Suppressor macrophage treated with lipopolysaccharide for 4 hours (primary cell): ENCODE measurements at regions not wholly inside any gene's neighbourhood (a gene's known extent, or its start where the extent isn't known, plus 50 kb on each side); places are given as distances from the start of the nearest gene placed in this dataset.

Experiments
- DNase-seq: peaks from one replicate; pipeline ENCODE4 v3.0.0-alpha.2; 2020

DNA sequence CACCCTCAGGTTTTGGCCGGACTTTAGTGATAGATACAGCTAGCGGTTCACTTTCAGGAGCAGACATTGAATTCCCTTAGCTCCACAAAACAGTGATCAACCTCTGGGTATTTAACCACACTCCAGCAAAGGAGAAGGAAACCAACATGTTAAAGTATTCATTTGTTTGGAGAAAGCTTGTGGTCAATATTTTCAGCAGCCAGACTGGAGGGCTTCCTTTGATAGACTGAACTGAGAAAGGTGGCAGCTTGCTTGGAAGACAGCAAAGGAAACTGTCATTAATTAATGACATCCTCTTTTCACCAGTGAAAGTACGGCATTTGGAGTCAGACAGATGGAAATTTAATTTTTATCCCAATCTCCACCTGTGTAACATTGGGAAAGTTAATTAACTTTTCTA lies 289.1 kb upstream of the CLNK start:
- no peak for DNase-seq

DNA sequence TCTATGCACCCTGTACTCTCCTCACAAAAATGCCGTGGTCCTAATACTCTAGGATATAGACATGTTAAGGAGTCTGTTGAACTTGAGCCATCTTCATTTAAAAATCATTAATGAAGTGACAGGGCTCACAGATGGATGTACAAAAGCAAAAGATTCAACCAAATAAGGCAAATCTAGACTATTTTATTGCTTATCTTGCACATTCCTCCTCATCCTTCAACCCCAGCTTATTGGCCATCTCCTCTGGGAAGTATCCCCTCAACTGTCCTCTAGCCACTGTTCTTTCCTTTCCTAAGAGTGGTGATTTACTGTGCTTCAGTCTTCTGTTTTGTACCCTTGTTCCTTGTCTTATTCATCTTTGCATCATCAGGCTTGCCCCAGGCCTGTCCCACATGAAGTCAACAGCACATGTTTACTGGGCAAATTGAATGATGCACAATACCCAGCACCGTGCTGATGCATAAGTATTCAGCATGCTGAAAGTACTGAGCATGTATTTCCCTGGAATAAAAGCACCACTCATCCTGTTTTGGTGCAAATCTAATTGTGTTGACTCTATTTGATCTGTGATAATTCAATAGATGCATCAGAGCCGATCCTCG lies 287.3 kb upstream of the CLNK start:
- DNase-seq = peak; percentile 19

DNA sequence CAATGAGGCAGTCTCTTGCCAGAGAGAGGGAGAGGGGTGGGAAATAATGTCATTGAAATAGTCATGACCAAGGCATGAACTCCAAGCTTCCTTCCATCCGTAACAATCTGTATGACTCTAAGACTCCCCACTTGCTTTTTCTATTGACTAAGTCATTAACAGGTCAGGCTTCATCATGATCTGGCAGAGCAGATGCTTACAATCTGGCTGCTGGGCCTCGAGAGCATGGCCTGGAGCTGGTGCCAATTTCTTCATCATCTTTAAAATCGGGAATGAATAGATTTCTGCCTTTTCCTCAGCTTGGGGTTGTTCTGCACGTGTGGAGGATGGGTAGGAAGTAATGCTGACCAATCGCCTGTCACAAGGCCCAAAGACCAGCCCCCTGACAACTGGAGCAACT lies 280.6 kb upstream of the CLNK start:
- no peak for DNase-seq

DNA sequence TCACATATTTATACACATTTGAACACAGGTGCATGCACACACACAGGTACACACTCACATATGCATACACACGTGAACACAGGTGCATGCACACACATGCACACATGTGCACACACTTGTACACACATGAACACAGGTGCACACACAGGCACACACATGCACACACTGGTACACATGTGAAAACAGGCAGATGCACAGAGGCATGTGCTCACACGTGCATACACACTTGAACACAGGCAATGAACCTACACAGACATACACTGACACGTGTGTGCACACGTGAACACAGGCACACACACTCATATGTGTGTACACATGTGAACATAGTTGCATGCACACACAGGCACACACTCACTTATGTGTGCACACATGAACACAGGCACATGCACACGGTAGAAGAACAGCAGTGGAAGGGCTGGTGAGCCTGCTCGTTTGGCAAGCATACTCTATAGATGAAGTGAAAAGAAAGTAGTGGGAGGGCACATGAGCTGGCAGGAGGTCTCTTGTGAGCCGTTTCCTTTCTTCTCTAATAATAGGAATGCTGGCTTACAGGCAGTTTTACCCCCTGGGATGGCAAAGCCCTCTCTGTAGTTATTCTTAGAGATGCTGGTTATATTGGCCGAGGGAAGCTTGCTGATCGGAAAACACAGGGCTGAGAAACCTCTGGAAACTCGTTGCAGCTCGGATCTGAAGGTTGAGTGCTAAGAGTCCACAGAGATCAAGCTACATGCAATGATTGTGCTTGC lies 279.6 kb upstream of the CLNK start:
- DNase-seq = no peak

DNA sequence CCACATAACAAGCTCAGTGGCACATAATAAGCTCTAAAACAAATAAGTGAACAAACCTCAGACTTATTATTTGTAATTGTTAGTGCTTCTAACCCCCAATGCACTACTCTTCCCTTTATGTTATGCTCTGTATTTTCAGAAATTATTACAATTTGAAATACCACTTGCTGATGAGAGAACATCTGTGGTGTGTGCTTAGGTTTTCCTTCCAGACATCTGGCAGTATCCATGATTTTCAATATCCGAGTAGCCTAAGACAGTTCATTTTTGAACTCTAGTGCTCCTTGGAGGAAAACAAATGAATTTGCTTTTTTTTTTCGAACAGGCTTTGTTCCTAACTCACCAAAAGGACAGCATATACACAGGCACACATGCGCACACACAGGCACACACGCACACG lies 278.7 kb upstream of the CLNK start:
- DNase-seq = no peak

DNA sequence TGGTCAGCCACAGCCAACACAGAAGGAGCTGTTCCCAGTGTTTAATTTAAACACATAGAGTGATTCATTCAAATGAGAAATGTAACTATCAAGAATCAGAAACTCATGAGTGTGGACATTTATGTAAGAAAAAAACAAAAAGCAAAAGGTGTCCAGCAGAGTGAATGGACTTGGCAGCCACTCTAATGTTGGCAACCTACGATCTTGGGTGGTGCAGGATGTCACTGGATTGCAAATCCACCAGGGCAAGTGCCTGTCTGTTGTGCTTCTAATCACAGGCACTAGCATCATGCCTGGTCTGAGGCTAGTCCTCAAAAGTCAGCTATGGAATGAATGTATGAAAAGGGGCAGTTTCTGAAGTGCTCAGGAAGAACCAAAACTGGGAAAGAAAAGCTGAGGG lies 277.7 kb upstream of the CLNK start:
- DNase-seq = no peak

DNA sequence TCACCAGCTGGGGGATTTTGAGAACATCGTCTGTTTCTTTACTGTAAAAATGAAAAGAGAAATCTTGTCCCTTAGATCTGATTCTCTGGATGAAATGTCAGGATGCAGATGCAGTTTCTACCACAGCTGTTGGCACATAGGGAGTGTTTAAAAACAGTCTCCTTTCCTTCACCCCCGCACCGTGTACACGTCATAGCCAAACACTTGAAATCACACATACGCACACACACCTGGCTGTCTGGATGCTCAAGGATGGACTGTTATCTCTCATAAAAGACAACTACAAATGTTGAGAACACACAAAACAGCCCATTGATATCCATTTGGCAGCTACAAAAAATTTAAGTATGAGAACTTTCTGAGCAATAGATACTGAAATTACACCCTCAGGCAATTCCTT lies 275.8 kb upstream of the CLNK start:
- no peak for DNase-seq

DNA sequence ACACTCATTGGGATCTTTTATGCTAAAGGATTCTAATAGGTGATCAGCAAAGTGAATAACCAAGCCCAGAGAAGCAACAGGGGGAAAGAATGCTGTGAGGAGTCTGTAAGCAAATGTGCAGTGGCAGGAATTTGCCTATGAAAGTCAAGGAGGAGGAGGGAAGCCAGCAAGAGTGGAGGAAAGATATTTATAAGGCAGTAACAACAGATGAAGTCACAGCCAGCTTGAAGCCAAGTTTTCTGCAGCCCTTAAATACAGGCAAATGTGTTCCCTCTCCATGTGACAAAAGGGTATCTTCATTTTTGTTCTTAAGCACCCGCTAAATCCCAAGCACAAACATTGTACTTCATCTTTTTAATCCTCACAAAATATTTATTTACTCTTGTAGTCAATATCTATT lies 275.0 kb upstream of the CLNK start:
- DNase-seq = no peak

DNA sequence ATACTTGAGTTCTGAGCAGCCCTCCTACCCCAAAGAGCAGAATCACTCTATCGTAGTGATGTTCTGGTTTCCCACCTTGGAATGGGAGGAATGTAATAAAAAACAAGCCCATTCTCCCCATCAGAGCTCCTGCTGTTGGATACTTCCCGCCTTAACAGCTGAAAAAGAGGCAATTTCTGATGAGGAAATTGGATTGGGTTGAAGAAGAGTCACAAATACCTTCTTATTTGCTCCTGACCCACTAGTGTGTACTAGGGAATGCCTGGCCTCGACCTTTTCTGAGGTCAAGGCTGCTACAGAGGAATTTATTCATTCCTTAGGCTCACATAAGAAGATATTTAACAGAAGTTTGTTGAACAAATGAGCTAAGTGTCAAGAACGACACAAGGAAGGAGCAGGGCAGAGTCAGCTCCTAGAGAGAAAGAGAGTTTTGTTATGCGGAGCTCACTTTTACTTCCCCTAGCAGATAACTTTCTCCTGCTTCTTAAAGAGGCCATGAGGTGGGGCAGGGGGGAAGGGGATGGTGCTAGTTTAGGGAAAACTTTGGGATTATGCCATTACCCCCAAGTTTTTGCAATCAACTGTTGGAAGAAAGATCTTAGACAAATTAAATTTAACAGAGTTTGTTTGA lies 273.8 kb upstream of the CLNK start:
- no peak for DNase-seq

DNA sequence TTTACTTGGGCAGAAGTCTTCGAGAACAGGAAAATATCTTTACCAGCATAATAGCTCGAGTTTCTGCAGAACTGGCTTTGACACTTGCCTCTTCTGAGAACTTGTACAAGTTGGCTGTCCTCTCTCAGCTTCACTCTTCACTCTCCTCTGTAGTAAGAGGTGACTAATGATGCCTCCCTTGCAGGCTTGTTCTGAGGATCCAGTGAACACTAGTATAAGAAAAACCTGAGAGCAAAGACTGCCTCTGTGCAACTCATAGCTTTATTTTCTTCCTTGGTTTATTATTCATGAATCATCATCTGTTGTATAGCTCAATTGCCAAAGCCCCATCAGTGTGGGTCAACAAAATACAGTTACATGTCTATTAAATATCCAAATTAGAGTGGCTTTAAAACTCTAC lies 266.7 kb upstream of the CLNK start:
- no peak for DNase-seq

DNA sequence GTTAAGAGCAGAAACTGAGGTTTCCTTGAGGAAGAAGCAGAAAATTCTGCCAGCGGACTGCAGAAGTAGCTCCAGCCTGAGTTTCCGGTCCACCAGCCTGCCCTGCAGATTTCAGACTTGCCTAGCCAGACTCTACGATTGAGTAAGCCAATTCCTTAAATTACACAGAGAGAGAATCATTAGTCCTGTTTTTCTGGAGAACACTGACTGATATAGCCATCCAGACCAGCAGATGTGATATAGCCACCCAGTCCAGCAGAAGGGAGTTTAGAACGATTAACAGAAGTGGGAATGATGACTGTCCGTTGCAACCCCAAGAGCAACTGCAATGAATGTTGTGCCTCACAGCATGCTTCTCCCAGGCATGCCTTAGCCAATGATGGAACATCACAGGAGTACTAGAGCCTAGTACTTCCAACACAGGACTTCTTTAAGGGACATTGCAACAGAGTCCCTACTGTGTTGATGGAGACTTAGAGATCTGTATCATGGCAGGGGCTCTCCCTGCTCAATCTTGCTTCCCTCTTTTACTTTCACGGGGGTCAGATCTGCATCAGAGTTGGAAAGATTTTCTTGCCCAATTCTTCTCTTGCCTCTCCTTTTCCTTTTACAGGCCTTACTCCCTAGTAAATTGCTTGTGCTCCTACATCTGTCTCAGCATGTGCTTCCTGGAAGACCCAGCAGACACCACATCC lies 264.6 kb upstream of the CLNK start:
- DNase-seq = peak; percentile 38

DNA sequence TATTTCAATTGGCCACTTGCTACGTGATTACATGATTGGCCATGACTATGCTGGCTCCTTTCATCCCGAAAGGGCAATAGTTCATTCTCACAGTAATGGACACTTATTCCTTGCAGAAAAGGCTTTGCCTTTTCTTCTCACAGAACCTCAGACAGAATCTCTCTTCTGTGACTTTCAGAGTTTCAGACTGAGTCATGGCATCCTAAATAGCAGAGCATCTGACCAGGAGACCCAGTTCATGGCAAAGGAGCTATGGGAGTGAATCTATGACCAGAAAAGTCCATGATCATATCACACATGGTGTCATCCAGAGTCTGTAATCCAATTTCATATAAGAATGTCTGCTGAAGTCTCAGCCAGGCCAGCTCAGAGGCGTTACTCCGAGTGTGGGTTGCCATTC lies 263.3 kb upstream of the CLNK start:
- DNase-seq = no peak

DNA sequence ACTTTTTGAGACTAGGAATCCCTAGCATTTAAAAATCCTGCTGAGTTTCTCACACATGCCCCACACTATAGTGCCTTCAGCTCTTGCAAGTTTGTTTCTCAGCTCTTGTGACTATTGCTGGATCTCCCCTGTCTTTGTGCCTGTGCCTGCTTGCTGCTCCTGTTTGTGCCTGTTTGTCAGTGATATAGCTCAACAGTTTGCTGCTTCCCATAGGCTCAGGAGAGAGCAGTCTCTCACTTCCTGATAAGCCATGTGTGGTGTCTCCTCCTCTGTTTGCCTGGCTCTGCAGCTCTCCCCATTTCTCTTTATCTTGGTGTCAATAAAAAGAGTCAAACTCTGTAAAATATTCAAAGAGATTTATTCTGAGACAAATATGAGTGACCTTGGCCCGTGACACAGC lies 259.8 kb upstream of the CLNK start:
- DNase-seq = no peak

DNA sequence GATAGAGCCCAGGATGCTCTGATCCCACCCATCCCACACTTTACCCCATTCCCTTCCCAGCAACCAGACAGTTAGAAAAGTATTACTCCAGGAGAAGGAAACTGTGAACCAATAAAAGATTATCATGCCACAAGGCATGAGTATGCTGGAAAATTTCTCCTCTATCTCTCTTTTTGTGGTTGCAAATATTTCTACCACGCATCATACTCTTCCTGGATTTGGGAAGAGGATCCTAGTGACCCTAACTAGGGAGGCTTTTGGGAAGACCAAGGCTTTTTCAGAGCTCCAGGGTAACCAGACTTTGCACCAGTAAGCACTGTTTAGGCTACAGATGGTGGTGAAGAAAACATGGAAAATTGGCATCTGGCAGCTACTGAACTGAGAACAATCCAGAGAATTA lies 257.6 kb upstream of the CLNK start:
- DNase-seq = no peak

DNA sequence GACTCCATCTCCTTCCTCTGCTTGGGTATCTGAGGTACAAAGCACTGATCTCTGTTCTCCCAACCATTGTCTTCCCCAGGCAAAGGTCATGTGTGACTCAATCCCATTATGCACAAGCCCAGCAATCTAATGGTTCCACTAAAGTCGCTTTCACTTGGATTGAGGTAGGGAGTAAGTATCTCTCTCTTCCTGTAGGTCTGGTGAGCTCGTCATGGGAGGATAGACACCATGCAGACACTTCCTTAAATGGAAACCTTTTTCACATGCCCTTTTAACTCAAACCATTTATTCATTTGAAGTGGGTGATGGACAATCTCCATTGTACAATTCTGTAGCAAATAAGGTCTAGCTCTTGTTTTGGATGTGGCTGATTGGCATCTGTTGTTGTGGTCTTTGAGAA lies 245.2 kb upstream of the CLNK start:
- DNase-seq = no peak

DNA sequence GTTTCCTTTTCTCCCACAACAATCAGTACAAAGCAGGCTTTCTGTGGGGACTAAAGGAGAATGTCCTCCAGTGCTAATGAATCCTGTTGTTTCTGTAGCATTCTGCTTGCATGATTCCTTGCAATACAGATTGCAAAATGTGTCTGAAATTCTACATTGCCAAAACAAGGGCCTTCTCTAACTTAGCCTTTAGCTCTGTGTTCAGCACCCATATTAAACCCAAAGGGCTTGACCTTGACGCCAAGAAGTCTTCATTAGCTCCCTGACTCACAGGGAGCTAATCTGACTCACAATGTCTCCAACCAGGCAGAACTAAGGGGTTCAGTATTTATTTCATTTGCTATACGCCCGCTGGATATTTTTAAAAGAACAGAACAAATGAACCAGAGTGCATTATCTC lies 241.4 kb upstream of the CLNK start:
- no peak for DNase-seq

DNA sequence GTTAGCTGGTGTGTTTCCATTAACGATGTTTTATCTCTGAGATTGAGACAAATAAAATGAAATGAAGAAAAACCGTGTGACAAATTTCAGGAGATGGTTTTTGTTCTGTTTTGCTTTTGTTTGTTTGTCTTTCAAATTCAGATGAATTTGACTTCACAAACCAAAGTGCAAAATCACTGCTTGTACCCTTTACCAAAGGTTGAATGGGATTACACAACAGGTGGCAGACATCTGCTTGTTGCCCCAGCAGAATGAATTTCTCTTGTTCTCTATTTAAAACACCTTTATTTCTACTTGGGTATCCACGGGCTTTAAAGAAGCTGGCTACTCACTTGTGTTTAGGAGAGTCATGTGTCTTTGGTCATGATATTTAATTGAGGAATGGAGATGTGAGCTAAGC lies 239.7 kb upstream of the CLNK start:
- no peak for DNase-seq

DNA sequence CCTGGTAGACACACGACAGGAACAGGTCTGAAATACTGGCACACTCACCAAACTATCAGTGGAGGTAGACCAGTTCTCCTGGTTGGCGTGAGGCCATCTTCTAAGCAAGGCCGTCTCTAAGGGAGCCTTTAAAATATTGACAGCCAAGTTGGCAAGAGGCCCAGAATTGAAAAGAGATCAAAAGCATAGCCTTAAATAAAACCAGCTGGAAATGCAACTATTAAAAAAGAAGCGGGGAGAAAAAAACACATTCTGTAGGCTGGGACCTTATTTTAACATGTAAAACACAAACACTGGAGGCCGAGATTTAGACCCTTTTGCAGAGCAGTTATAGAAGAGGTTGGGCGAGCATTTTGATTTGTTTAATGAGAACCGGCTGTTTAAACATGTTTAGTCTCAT lies 233.0 kb upstream of the CLNK start:
- no peak for DNase-seq

DNA sequence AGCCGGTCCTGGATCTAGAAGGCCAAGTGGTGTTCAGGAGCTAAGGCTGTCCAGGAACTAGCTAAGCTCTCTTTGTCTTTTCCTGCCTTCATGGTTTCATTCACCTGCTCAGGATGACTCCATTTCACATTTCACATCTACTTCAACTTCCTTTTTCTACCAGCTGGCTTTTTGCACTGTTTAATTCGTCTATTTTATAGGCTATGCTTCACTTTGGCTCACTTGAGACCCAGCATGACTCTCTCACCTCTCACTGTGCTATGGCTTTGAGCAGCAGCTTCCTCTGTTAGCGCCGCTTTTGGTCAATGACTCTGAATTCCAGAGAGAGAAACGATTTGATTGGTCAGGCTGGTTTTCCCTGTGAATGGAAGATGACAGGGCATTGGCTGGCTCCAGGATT lies 213.5 kb upstream of the CLNK start:
- DNase-seq = no peak

DNA sequence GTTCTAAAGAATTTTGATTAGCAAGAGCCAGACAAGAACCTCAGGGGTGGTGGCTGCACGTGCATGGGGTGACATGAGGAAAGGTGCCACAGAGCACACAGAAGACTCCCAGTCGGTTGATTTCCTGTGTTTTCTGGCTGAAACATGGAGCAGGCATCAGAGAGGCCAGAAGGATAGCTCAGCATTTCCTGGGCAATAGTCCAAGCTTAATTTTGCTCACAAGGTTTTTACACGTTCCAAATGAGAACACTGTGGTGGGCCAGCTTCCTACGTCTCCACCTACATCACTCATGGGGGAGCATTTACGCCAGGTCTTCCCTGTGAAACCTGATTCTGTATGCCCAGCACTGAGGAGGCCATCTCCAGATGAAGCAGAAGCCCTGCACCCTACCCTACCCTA lies 212.5 kb upstream of the CLNK start:
- DNase-seq = no peak

DNA sequence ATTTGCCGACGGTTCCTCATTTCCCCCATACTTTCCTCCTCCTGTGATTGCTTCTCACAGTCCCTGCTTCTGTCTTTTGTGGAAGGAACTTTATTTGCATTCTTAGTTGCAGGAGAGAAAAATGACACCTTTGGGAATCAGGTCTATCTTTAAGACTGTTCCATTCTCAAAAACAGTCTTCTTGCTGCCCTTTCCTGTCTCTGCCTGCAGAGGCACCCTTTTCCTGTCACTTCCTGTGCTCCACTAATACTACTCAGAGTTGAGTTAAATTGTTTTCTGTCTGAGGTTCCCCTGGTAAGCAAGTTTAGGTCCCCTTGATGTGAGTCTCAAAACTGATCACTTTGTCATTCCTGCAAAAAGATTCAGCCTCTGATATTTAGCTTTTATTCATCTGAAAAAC lies 208.8 kb upstream of the CLNK start:
- DNase-seq = peak; percentile 3

DNA sequence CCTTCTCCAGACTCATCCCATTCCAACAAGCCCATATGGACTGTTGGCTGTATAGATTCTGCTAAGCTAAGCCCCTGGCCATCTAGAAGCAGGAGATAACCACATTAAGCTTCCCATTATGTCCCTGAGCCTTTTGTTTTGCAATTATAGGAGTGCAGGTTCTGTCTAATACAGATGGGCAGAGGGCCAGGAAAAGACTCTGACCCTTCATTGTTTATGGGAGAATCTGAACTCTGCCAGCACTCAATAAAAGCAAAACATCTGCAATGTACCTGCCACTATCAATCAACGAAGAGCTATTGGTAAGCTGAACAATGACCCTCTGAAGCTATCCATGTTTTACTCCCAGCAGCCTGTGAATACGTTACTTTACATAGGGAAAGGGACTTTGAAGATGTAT lies 207.3 kb upstream of the CLNK start:
- no peak for DNase-seq

DNA sequence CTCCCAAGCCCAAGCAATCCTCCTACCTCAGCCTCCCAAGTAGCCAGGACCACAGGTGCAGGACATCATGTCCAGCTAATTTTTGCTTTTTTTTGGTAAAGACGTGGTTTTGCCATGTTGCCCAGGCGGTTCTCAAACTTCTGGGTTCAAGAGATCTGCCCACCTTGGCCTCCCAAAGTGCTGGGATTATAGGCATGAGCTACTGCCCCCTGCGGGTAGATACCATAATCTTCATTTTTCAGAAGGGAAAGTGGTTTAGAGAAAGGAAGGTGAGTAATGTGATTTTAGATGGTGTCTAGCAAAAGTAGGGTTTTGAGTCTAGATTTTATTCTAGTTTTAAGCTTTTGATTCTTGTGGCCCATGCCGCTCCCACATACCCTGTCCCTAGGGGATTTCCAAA lies 205.3 kb upstream of the CLNK start:
- no peak for DNase-seq
